ENCODE measurements at regions not wholly inside any gene's neighbourhood (a gene's known extent, or its start where the extent isn't known, plus 50 kb on each side); places are given as distances from the start of the nearest gene placed in this dataset.

DNA sequence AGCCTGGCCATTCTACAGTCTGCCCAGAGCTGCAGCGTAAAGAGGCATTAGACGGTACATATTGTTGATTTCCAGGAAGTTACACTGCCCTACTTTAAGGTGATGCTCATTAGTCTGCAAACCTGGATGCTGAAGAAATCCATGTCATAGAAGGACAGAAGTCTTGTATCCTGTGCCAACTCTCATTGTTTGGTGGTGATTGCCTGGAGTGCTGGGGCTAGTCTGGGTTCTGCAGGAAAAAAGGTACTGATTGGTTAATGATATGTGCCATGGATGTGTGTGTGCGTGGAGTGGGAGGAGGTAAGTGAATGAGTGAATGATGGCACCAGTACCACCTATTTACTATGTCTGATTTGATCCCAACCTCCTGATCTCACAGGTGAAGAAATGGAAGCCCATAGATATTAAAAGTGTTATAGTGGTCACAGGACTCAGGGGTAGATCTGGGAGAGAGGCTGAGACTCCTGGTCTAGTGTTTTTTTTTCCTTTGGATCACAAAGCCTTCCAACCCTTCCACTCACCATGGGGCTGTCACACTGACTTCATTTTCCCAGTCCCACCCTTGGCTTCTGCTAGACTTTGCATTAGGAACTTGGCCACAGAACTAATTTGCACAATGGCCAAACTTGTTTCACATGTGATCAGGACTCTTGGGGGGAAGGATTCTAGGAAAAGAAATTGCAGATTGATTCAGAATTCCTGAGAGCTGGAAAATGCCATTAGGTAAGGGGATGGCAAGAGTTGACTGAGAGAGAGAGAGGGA is 96.1 kb downstream of the TMX1 start:
- H3K9me3 ChIP-seq (ENCODE audit: control insufficient read depth in 2 of 3, insufficient read depth in 1 of 3, low read length in 3 of 3) = no peaks in the 10 kb centered on the region
- FAIRE-seq = no peak
- intact Hi-C loops (cut with DNase I) = no loop called here
- DNase-seq = no peak
- no peak overlapping the region for H3K27ac ChIP-seq (ENCODE audit: low read depth in 2 of 2, low read length in 2 of 2)
- H3K36me3 ChIP-seq (ENCODE audit: control insufficient read depth in 2 of 3, insufficient read depth in 3 of 3, low read length in 3 of 3) = no peaks in the 10 kb centered on the region
- no peaks in the 10 kb centered on the region for H3K27me3 ChIP-seq (ENCODE audit: control insufficient read depth, insufficient read depth, low read length)
- H3K9ac ChIP-seq (ENCODE audit: low read length in 3 of 3) = no peak overlapping the region
- TF ChIP-seq, protein P1, sequence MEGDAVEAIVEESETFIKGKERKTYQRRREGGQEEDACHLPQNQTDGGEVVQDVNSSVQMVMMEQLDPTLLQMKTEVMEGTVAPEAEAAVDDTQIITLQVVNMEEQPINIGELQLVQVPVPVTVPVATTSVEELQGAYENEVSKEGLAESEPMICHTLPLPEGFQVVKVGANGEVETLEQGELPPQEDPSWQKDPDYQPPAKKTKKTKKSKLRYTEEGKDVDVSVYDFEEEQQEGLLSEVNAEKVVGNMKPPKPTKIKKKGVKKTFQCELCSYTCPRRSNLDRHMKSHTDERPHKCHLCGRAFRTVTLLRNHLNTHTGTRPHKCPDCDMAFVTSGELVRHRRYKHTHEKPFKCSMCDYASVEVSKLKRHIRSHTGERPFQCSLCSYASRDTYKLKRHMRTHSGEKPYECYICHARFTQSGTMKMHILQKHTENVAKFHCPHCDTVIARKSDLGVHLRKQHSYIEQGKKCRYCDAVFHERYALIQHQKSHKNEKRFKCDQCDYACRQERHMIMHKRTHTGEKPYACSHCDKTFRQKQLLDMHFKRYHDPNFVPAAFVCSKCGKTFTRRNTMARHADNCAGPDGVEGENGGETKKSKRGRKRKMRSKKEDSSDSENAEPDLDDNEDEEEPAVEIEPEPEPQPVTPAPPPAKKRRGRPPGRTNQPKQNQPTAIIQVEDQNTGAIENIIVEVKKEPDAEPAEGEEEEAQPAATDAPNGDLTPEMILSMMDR (IDR thresholded peaks at IDR 0.05; ENCODE audit: borderline replicate concordance, extremely low read depth, insufficient read depth) = no peak
- H3K4me3 ChIP-seq (ENCODE audit: low read length in 3 of 3) = no peak overlapping the region
- H3K4me1 ChIP-seq (ENCODE audit: control insufficient read depth in 2 of 3, insufficient read depth in 2 of 3, low read depth in 1 of 3, low read length in 3 of 3) = no peaks in the 10 kb centered on the region

DNA sequence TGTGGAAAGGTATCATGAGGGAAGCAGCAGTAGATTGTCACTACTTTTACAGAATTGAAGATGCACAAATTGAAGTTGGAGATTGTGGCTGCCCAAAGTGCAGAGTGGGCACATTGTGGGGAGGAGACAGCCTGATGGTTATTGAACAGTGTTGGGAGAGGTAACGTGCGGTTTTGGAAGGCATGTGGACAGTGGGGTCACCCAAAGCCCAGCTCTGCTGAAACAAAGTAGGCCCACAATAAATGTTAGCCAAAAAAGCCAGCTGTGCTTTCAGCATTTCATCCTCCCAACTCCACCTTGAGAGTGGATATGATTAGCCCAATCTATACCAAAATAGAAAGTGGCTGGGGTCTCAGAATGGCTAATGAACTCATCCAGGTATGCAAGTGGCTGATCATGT is 96.7 kb downstream of the TMX1 start:
- H3K9ac ChIP-seq (ENCODE audit: low read length in 3 of 3) = no peak overlapping the region
- FAIRE-seq (no peak), DNase-seq (no peak)
- no peak overlapping the region for H3K27ac ChIP-seq (ENCODE audit: low read depth in 2 of 2, low read length in 2 of 2)
- H3K4me3 ChIP-seq (ENCODE audit: low read length in 3 of 3) = no peak overlapping the region
- intact Hi-C loops (cut with DNase I) = no loop called here
- H3K27me3 ChIP-seq (ENCODE audit: control insufficient read depth, insufficient read depth, low read length) = no peaks in the 10 kb centered on the region
- H3K9me3 ChIP-seq (ENCODE audit: control insufficient read depth in 2 of 3, insufficient read depth in 1 of 3, low read length in 3 of 3) = no peaks in the 10 kb centered on the region
- H3K36me3 ChIP-seq (ENCODE audit: control insufficient read depth in 2 of 3, insufficient read depth in 3 of 3, low read length in 3 of 3) = no peaks in the 10 kb centered on the region
- TF ChIP-seq, protein P1 (IDR thresholded peaks at IDR 0.05; ENCODE audit: borderline replicate concordance, extremely low read depth, insufficient read depth) = no peak
- H3K4me1 ChIP-seq (ENCODE audit: control insufficient read depth in 2 of 3, insufficient read depth in 2 of 3, low read depth in 1 of 3, low read length in 3 of 3) = no peaks in the 10 kb centered on the region

DNA sequence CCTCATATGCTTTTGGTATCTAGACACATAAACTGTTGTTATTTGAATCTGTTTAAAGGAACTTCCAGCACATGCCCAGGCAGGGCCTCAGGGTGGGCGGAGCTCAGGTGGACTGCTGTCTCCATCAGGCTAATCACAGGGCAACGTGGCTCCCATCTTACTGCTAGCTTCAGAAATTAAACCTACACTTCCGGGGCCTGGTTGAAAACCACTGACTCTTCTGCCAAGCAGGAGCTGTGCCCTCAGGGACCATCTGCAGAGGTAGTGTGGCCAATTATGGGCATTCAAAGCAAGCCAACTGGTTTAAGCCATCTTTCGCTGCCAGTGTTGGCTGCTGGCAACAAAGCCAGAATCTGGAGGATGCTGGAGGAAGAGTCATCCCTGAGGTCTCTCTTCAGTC is 97.5 kb downstream of the TMX1 start:
- no peak for FAIRE-seq

More for the DNA sequence above, 97.5 kb downstream of the TMX1 start:
- no peak overlapping the region for H3K27ac ChIP-seq (ENCODE audit: low read depth in 2 of 2, low read length in 2 of 2)
- no peak overlapping the region for H3K9ac ChIP-seq (ENCODE audit: low read length in 3 of 3)
- H3K9me3 ChIP-seq (ENCODE audit: control insufficient read depth in 2 of 3, insufficient read depth in 1 of 3, low read length in 3 of 3) = no peaks in the 10 kb centered on the region
- H3K36me3 ChIP-seq (ENCODE audit: control insufficient read depth in 2 of 3, insufficient read depth in 3 of 3, low read length in 3 of 3) = no peaks in the 10 kb centered on the region
- no peaks in the 10 kb centered on the region for H3K4me1 ChIP-seq (ENCODE audit: control insufficient read depth in 2 of 3, insufficient read depth in 2 of 3, low read depth in 1 of 3, low read length in 3 of 3)
- intact Hi-C loops (cut with DNase I) = no loop called here
- no peak overlapping the region for H3K4me3 ChIP-seq (ENCODE audit: low read length in 3 of 3)
- no peak for DNase-seq
- H3K27me3 ChIP-seq (ENCODE audit: control insufficient read depth, insufficient read depth, low read length) = no peaks in the 10 kb centered on the region
- TF ChIP-seq, protein P1 (IDR thresholded peaks at IDR 0.05; ENCODE audit: borderline replicate concordance, extremely low read depth, insufficient read depth) = no peak

Data from kidney (tissue), 13 donors.